Right atrium auricular region (tissue), 2 donors: ENCODE measurements at regions not wholly inside any gene's neighbourhood (a gene's known extent, or its start where the extent isn't known, plus 50 kb on each side); places are given as distances from the start of the nearest gene placed in this dataset.

ENCODE experiments used
- DNase-seq: peaks from one replicate; pipeline ENCODE4 v3.0.0-alpha.2; 2019; ENCODE audit warnings: low spot score
- H3K27ac ChIP-seq, 2 donors: fragments of 200-600 bp; sonication (generic); 1 replicate in 1 of 2; 2 replicates in 1 of 2; pipeline ENCODE4 v1.5.1; 2016 to 2019
- H3K27me3 ChIP-seq, 2 donors: fragments of 200-600 bp; sonication (generic); one replicate each; pipeline versions ENCODE4 v1.5.1 to v1.6.0; 2017 to 2019
- H3K36me3 ChIP-seq: fragments of 200-600 bp; sonication (generic); one replicate; pipeline ENCODE4 v1.5.1; 2016
- H3K4me1 ChIP-seq, 2 donors: fragments of 200-600 bp; sonication (generic); one replicate each; pipeline versions ENCODE4 v1.5.1 to v1.6.0; 2017 to 2019
- H3K4me3 ChIP-seq, 2 donors: fragments of 200-600 bp; sonication (generic); 1 replicate in 1 of 2; 2 replicates in 1 of 2; pipeline ENCODE4 v1.5.1; 2017 to 2019; ENCODE audit warnings: mild to moderate bottlenecking in 1 of 2, moderate library complexity in 1 of 2
- H3K9me3 ChIP-seq, 2 donors: fragments of 200-600 bp; sonication (generic); one replicate each; pipeline ENCODE4 v1.5.1; 2019
- TF ChIP-seq, protein P1 (sequence below), 2 donors: fragments of 200-600 bp; sonication (generic); IDR thresholded peaks; one replicate each; pipeline ENCODE4 v1.5.1; 2019; ENCODE audit warnings: antibody characterized with exemption in 2 of 2

DNA sequence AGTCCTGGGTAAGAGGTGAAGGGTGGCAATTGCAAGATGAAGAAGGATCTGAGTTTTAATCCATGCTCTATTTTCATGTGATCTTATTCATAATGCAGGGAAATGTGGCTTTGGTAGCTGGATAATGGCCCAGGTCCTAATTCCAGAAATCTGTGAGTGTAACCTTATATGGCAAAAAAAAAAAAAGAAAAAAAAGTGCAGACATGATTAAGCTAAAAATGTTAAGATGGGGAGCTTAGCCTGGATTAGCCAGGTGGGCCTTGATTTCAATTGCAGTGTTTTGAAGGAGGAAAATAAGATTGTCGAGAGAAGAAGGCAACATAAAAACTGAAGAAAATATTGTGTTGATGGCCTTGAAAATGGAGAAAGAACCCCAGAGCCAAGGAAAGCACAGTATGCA is 867.7 kb upstream of the HS3ST1 start:
- no peak for DNase-seq
- TF ChIP-seq, protein P1, sequence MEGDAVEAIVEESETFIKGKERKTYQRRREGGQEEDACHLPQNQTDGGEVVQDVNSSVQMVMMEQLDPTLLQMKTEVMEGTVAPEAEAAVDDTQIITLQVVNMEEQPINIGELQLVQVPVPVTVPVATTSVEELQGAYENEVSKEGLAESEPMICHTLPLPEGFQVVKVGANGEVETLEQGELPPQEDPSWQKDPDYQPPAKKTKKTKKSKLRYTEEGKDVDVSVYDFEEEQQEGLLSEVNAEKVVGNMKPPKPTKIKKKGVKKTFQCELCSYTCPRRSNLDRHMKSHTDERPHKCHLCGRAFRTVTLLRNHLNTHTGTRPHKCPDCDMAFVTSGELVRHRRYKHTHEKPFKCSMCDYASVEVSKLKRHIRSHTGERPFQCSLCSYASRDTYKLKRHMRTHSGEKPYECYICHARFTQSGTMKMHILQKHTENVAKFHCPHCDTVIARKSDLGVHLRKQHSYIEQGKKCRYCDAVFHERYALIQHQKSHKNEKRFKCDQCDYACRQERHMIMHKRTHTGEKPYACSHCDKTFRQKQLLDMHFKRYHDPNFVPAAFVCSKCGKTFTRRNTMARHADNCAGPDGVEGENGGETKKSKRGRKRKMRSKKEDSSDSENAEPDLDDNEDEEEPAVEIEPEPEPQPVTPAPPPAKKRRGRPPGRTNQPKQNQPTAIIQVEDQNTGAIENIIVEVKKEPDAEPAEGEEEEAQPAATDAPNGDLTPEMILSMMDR (IDR thresholded peaks at IDR 0.05): no peak
- no peak overlapping the region for H3K27ac ChIP-seq
- H3K36me3 ChIP-seq: no peaks in the 10 kb centered on the region
- H3K9me3 ChIP-seq: no peaks in the 10 kb centered on the region
- H3K4me1 ChIP-seq: no peaks in the 10 kb centered on the region
- H3K27me3 ChIP-seq: no peaks in the 10 kb centered on the region
- H3K4me3 ChIP-seq: no peak overlapping the region

DNA sequence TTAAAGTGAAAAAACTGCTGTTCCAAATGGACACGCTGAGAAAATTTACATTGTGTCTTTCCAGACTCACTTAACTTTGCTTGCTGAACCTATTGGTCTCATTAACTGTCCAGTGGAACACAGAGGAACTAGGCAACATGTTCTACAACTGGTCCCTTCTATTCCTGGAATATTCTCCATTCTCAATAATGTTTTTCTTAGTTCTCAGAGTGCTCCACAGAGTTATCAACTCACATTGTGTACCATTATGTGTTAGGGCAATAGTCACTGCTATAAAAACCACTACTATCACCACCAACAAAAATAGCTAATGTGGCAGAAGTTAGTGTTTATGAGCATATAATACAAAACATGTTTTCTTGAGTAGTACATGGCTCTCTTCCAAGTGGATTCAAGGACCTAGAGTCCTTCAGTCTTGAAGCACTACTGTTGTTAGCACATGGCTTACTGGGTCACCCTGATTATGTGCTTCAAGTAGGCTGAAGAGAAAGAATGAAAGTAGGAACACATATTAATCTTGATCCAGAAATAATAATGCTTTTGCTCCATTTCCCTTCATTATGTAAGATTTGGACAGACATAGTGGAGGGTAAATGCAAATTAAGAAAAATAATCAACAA is 865.3 kb upstream of the HS3ST1 start:
- DNase-seq: no peak
- Histone ChIP-seq H3K27me3 (no peaks in the 10 kb centered on the region), H3K4me3 (no peak overlapping the region), H3K9me3 (no peaks in the 10 kb centered on the region), H3K27ac (no peak overlapping the region), H3K36me3 (no peaks in the 10 kb centered on the region), H3K4me1 (no peaks in the 10 kb centered on the region)
- TF ChIP-seq, protein P1 (IDR thresholded peaks at IDR 0.05): no peak

DNA sequence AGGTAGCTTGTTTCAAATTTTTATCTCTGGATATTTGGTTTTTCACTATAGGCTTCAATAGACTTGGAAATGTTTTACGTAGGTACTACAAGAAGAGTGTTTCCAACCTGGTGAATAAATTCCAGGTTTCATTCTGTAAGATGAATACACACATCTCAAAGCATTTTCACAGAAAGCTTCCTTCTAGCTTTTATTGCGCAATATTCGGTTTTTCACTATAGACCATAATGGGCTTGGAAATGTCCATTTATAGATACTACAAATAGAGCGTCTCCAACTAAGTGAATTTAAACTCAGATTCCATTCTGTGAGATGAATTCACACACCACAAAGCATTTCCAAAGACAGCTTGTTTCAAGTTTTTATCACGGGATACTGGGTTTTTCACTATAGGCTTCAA is 857.7 kb upstream of the HS3ST1 start:
- DNase-seq: no peak
- no peak overlapping the region for H3K4me3 ChIP-seq
- TF ChIP-seq, protein P1 (IDR thresholded peaks at IDR 0.05): no peak

DNA sequence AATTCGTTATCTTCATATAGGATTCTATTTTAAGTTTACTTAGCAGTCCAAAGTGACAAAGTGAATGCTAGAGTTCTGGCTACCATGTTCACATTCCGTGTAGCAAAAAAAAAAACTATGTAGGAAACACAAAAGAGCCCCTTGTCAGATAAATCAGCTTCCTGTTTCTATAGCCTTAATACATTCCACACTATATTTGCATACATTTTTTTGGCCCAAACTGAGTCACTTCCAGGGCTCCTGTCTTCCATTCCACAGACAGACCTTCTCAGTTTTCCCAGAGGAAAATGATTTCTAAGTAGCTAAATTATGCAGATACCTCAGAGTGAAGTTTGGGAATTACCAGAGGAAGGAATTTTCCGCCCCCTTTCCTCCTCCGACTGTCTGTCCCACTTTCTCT is 841.9 kb upstream of the HS3ST1 start:
- DNase-seq: no peak
- H3K4me3 ChIP-seq: no peak overlapping the region
- H3K27me3 ChIP-seq: no peaks in the 10 kb centered on the region
- no peak overlapping the region for H3K27ac ChIP-seq
- TF ChIP-seq, protein P1 (IDR thresholded peaks at IDR 0.05): no peak
- H3K4me1 ChIP-seq: no peaks in the 10 kb centered on the region
- H3K9me3 ChIP-seq: no peaks in the 10 kb centered on the region
- no peaks in the 10 kb centered on the region for H3K36me3 ChIP-seq

More for the DNA sequence above, 857.7 kb upstream of the HS3ST1 start:
- H3K27me3 ChIP-seq: no peaks in the 10 kb centered on the region
- no peaks in the 10 kb centered on the region for H3K36me3 ChIP-seq
- H3K4me1 ChIP-seq: no peaks in the 10 kb centered on the region
- no peaks in the 10 kb centered on the region for H3K9me3 ChIP-seq
- H3K27ac ChIP-seq: no peak overlapping the region

DNA sequence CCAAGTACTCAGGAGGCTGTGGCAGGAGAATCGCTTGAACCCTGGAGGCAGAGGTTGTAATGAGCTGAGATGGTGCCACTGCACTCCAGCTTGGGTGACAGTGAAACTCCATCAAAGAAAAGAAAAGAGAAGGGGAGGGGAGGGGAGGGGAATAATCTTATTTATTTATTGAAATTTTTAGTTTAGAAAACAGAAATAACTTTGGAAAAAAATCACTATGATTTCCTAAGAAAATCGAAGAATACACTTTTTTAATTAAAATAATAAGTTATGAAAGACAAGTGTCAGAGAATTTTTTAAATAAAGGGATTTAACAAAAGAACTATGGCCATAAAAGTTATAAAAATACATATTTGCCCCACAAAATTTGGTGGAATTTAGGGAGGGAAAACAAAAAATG is 836.9 kb upstream of the HS3ST1 start:
- no peak overlapping the region for H3K27ac ChIP-seq
- no peak for DNase-seq
- TF ChIP-seq, protein P1 (IDR thresholded peaks at IDR 0.05): no peak
- H3K9me3 ChIP-seq: no peaks in the 10 kb centered on the region
- H3K27me3 ChIP-seq: no peaks in the 10 kb centered on the region
- H3K4me3 ChIP-seq: no peak overlapping the region
- no peaks in the 10 kb centered on the region for H3K4me1 ChIP-seq
- no peaks in the 10 kb centered on the region for H3K36me3 ChIP-seq

DNA sequence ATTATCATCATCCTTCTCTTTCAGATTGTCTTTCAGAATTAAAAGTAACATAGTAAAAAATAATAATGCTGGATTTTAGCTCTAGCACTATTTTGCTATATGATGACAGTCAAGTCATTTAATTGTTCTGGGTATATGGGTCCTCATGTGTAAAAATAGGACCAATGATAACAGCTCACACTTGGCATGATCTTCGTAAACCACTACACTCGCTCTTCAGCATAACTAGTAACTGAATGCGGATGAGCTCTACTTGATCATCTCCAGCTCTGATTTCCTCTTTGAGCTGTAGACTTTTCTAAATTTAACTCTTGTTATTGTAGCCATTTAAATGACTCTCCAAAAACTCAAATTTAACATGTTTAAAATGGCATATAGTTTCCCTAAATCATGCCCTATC is 831.8 kb upstream of the HS3ST1 start:
- Histone ChIP-seq H3K27ac (peak overlapping the region; percentile 2 to 79), H3K9me3 (no peaks in the 10 kb centered on the region), H3K4me3 (no peak overlapping the region), H3K4me1 (no peaks in the 10 kb centered on the region), H3K36me3 (no peaks in the 10 kb centered on the region), H3K27me3 (no peaks in the 10 kb centered on the region)
- DNase-seq: no peak
- TF ChIP-seq, protein P1 (IDR thresholded peaks at IDR 0.05): no peak
